Colonic mucosa (tissue), 4 donors: ENCODE measurements at regions not wholly inside any gene's neighbourhood (a gene's known extent, or its start where the extent isn't known, plus 50 kb on each side); places are given as distances from the start of the nearest gene placed in this dataset.

ENCODE experiments used
- DNase-seq: peaks from one replicate; pipeline ENCODE4 v3.0.0-alpha.2; 2020
- H3K27ac ChIP-seq: fragments of 200-600 bp; one replicate; pipeline ENCODE4 v1.8.0; 2021
- H3K27me3 ChIP-seq: fragments of 200-600 bp; one replicate; pipeline ENCODE4 v1.8.0; 2021
- H3K36me3 ChIP-seq: fragments of 200-600 bp; one replicate; pipeline ENCODE4 v1.8.0; 2021
- H3K4me1 ChIP-seq: fragments of 200-600 bp; one replicate; pipeline ENCODE4 v1.8.0; 2021; ENCODE audit warnings: mild to moderate bottlenecking
- H3K4me3 ChIP-seq: fragments of 200-600 bp; one replicate; pipeline ENCODE4 v1.8.0; 2021
- H3K9ac ChIP-seq, 2 donors: one replicate each; pipeline ENCODE4 v1.7.0; 2013; ENCODE audit warnings: control low read depth in 2 of 2, low read depth in 2 of 2, low read length in 2 of 2
- H3K9me3 ChIP-seq: fragments of 200-600 bp; one replicate; pipeline ENCODE4 v1.8.0; 2021
- CTCF ChIP-seq: fragments of 200-600 bp; IDR thresholded peaks from one replicate; pipeline ENCODE4 v1.8.0; 2022; ENCODE audit warnings: antibody characterized with exemption, mild to moderate bottlenecking
- intact Hi-C: fragments of 100-400 bp; cut with DNase I; formaldehyde crosslinking; loops from one replicate; pipeline ENCODE4 v1.14.1; 2022
- donor health status: healthy.
- donor health status: DM: no; HTN: no; CAD: no.
- donor health status: DM: no; HTN: no; CAD: no.

GRCh38 chr3:72237679-72238009 lies 452.7 kb upstream of the PROK2 start:
- no peaks in the 10 kb centered on the region for H3K9me3 ChIP-seq
- no peak overlapping the region for H3K27ac ChIP-seq
- H3K4me3 ChIP-seq = no peak overlapping the region
- no peaks in the 10 kb centered on the region for H3K4me1 ChIP-seq
- no peak for DNase-seq
- H3K9ac ChIP-seq = no peak overlapping the region
- intact Hi-C loops = no loop called here
- no peaks in the 10 kb centered on the region for H3K27me3 ChIP-seq
- H3K36me3 ChIP-seq = no peaks in the 10 kb centered on the region
- no peak for TF ChIP-seq CTCF

- intact Hi-C loops = no loop called here
- no peaks in the 10 kb centered on the region for H3K27me3 ChIP-seq
- H3K9me3 ChIP-seq = no peaks in the 10 kb centered on the region
- no peaks in the 10 kb centered on the region for H3K36me3 ChIP-seq
- DNase-seq = no peak
- no peaks in the 10 kb centered on the region for H3K4me1 ChIP-seq
- H3K27ac ChIP-seq = no peak overlapping the region
- H3K4me3 ChIP-seq = no peak overlapping the region
- TF ChIP-seq CTCF = no peak
- no peak overlapping the region for H3K9ac ChIP-seq
Measured at GRCh38 chr3:72234391-72234790, 449.4 kb upstream of the PROK2 start.

GRCh38 chr3:72233571-72233970 lies 448.6 kb upstream of the PROK2 start:
- TF ChIP-seq CTCF = no peak
- Histone ChIP-seq H3K36me3 (no peaks in the 10 kb centered on the region), H3K9ac (no peak overlapping the region), H3K4me1 (no peaks in the 10 kb centered on the region), H3K27me3 (no peaks in the 10 kb centered on the region), H3K27ac (no peak overlapping the region), H3K4me3 (no peak overlapping the region), H3K9me3 (no peaks in the 10 kb centered on the region)
- intact Hi-C loops = no loop called here
- DNase-seq = no peak

- H3K27me3 ChIP-seq = no peaks in the 10 kb centered on the region
- H3K4me1 ChIP-seq = no peaks in the 10 kb centered on the region
- intact Hi-C loops = no loop called here
Measured at GRCh38 chr3:72232777-72233176, 447.8 kb upstream of the PROK2 start.

GRCh38 chr3:72232331-72232730 lies 447.4 kb upstream of the PROK2 start:
- Histone ChIP-seq H3K27me3 (no peaks in the 10 kb centered on the region), H3K4me1 (no peaks in the 10 kb centered on the region), H3K9me3 (no peaks in the 10 kb centered on the region), H3K9ac (no peak overlapping the region), H3K36me3 (no peaks in the 10 kb centered on the region), H3K27ac (no peak overlapping the region), H3K4me3 (no peak overlapping the region)
- TF ChIP-seq CTCF = no peak
- DNase-seq = no peak
- intact Hi-C loops = no loop called here

More at GRCh38 chr3:72232777-72233176, 447.8 kb upstream of the PROK2 start:
- TF ChIP-seq CTCF = no peak
- no peaks in the 10 kb centered on the region for H3K36me3 ChIP-seq
- no peak overlapping the region for H3K9ac ChIP-seq
- no peak overlapping the region for H3K27ac ChIP-seq
- H3K9me3 ChIP-seq = no peaks in the 10 kb centered on the region
- DNase-seq = no peak
- H3K4me3 ChIP-seq = no peak overlapping the region
